DMS79 (cell line): ENCODE measurements at regions not wholly inside any gene's neighbourhood (a gene's known extent, or its start where the extent isn't known, plus 50 kb on each side); places are given as distances from the start of the nearest gene placed in this dataset.
"Not testable (repeated sequence)": the region's sequence is repeated elsewhere in the genome, so short reads cannot be mapped to it uniquely, and the experiment has no call there.

ENCODE experiments used
- DNase-seq: peaks from one replicate; lab custom pipeline; 2025; lab: John Stamatoyannopoulos, UW

DNA sequence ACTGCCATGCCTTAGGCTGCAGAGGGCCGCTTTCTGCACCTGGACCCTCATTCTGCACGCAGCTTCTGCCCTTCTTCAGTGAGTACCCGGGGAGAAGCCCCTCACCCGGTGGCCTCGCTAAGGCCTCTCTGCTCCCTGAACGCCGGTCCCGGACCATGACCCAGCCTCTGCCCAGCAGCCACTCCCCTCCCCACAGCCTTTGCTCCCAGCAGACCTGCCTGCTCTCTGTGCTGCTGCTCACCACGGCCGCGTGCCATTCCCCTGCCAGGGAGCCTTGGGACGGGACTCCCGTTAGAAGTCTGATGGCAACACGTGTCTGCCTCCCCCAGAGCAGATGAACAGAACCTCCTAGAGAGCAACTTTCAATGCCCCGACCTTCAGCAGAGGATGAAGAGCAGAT is 282.8 kb downstream of the NDUFA10 start:
- no peak for DNase-seq

DNA sequence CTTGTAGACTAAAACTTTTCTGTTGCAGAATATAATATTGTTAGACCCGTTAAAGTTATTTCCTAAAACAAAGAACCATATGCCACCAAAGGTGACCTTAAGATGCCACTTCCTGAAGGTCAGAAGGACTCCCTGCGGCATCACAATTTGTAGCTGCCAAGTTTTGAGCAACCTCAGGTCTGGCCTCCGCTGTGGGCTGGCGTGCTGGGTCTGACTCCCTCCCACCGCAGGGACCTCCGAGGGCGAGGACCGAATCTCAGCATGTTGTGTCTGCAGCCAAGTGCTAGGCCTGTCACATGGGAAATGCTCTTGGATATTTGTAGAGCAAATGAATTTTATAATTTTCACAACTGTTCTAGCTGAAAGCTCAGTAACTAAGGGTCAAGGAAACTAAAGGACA is 285.9 kb downstream of the NDUFA10 start:
- DNase-seq: no peak

DNA sequence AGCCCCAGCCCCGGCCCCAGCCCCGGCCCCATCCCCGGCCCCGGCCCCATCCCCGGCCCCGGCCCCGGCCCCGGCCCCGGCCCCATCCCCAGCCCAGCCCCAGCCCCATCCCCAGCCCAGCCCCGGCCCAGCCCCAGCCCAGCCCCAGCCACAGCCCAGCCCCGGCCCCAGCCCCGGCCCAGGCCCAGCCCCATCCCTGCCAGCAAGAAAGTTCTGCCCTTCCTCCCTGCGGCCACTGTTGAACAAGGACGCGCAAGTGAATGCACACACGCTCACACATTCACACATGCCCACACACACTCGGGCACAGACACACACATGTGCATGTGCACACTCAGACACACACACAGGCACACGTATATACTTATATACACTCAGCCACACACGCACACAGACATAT is 287.0 kb downstream of the NDUFA10 start:
- no peak for DNase-seq

GRCh38 chr2:239737144-239737463 is 288.0 kb downstream of the NDUFA10 start:
- no peak for DNase-seq

GRCh38 chr2:239736358-239737143 is 288.6 kb downstream of the NDUFA10 start:
- DNase-seq: no peak

GRCh38 chr2:239735829-239736357 is 289.2 kb downstream of the NDUFA10 start:
- DNase-seq: no peak

DNA sequence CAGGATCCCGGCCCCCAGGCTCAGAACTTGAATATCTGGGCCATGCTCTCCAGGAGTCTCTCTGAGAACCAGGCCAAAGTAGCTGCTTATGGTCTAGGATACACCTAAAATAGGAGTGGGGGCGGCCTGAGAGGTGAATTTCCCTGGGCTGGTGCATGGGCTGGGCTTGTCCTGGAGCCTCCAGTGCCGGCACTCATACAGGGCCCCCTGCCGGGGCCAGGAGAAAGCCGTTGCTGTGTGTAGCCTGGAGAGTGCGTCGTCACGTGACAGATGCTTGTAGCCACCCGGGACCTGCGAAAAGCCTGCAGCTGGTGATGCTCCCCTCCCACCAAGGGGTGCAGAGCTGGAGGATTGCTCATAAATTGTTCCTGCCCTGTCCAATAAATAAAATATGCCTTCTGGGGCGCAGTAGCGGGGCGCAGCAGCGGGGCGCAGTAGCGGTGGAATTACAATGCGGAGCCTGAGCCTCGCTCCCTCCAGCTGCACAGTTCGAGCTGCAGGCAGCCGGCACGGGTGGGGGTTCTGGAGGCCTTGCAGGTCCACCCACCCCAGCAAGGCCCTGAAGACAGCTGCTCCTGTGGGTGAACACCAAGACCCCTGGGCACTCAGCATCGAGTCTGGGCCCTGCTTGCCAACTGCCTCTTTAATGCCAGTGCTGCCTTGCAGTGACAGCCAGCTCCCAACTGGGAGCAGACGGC is 289.9 kb downstream of the NDUFA10 start:
- no peak for DNase-seq

DNA sequence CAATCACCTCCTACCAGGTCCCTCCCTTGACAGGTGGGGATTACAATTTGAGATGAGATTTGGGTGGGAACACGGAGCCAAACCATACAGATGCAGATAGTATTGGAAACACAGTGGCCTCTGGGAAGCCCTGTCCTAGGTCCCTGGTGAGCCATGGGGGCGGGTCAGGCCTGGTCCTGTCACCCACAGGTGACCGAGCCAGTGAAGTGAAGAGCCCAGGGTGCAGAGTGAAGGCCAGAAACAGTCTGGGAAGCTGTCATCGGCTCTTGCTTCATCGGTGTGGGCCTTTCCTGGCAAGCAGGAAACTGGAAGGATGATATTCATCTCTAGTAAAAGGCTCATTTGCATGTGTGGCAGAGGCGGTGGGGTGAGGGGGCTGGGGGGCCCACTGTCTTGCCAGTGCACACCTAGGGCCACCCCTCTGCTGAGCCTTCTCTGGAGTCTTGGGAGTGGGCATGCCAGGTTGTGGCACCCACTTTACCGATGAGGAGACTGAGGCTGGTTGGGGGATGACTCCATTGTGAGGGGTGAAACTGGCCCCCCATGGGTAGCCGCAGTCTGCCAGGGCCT is 290.6 kb downstream of the NDUFA10 start:
- DNase-seq: no peak

DNA sequence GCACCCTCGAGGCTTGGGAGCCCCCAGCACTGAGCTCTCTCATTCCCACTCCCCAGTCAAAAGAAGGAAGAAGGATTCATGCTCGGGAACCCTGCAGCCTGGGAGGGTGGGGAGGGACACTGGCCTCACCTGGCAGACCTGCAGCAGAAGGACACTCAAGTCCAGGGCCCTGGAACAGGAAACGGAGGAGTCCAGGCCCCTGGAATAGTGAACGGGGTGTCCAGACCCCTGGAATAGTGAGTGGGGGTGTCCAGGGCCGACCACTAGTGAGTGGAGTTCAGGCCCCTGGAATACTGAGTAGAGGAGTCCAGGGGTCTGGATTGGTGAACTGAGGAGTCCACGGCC is 292.5 kb downstream of the NDUFA10 start:
- DNase-seq: no peak

- DNase-seq: no peak
Measured at GRCh38 chr2:239731998-239732665, 293.0 kb downstream of the NDUFA10 start.

DNA sequence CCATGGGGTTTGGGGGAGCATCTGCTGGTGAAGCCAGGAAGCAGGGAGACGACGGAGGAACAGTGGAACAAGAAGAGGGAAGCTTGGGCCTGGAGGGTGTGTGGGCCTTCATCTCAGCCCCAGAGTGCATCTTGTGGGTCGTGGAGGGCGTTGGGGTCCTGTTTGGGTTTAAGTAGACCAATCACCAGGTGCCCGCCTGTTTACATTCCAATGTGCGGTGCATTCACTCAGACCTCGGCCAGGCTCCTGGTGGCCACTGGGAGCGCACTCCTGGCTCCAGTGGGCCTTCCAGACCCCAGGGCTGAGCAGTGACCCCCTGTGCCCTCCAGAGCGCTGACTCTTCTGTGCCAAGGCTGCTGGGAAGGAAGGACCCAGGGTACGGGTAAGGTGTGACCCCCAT is 293.7 kb downstream of the NDUFA10 start:
- no peak for DNase-seq

DNA sequence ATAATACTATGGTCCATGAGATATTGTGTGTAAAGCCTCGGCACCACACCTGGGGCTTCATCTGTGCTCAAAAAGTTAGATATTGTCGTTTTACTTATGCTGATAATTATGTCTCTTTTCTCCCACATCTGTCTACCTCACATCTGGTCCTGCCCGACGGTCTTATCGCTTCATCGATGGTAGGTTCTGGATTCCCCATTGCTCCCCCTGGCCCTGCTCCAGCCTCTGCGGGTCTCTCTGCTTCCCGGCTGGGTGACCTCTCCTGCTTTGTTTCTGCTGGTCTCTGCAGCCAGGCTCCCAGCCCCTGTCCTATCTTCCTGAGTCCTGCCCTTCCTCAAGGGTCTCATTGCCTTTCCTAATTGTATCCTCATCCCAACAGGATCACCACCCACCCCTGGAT is 294.2 kb downstream of the NDUFA10 start:
- no peak for DNase-seq

DNA sequence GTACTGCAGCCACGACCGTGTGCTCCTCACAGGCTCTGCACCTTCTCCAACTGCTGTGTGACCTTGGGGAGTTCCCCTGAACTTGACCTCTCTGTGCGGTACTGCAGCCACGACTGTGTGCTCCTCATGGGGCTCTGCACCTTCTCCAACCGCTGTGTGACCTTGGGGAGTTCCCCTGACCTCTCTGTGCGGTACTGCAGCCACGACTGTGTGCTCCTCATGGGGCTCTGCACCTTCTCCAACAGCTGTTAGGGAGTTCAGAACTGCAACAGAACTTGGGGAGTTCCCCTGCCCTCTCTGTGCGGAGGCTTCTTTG is 294.6 kb downstream of the NDUFA10 start:
- not testable (repeated sequence) for DNase-seq

- DNase-seq: no peak
Measured at GRCh38 chr2:239729681-239730566, 295.2 kb downstream of the NDUFA10 start.

DNA sequence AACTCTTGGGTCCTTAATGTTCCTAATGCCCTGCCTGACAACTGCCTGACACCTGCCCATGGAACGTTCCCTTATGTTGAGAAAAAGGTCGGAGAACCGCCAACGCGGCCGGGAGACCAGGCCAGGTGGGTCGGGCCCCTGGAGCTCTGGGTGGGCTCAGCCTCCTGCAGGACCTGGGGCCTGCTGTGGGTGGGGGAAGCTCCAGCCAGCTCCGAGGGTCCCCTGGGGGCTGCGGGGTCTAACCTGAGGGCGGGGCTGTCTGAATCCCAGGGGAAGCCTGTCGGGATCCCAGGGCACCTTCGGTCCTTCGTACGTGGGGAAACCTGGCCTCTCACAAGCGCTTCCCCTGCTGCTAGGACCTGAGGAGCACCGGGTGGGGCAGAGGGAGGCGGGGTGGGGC is 296.0 kb downstream of the NDUFA10 start:
- DNase-seq: no peak

DNA sequence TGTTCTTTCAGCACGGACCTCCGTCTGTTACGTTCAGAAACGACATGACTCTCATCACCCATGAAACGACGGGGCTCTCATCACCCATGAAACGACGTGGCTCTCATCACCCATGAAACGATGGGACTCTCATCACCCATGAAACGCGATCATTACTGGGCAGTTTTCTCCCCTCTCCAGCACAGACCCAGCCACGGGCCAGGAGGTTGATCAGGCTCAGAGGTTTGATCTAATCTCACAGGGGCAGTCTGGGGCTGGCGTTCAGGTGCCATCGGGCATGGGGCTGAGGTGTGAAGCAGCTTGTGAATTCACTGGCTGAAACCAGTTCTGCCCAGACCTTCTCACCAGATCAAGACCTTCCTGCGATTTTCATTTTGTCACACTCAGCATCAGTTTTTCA is 296.4 kb downstream of the NDUFA10 start:
- no peak for DNase-seq

- DNase-seq: no peak
Measured at GRCh38 chr2:239727776-239728600, 297.2 kb downstream of the NDUFA10 start.

GRCh38 chr2:239727182-239727775 is 297.9 kb downstream of the NDUFA10 start:
- DNase-seq: no peak

- DNase-seq: no peak
Measured at GRCh38 chr2:239726631-239727181, 298.4 kb downstream of the NDUFA10 start.

DNA sequence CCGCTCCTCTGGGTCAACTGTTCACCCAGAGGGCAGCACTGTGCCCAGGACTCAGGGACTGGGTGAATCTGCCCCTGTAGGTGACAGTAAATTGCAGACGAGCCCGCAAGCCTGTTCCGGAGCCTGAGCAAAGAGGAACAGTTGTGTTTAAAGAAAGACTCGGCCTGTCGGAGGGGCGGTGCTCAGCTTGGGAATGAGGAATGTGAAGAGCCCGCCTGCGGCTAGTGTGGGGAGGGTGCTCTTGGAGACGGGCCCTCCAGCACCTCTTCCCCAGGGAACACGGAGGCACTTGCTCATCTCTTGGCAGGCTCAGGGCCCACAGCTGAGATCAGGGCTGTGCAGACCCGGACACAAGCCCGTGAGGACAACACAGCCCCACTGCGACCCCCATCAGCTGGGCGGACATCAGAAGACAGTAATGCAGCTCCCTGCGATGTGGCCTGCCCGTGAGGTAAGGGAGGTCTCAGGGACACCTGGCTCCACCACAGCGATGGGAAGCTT is 299.0 kb downstream of the NDUFA10 start:
- DNase-seq: no peak
